Epithelial cell of proximal tubule (primary cell): ENCODE measurements at regions not wholly inside any gene's neighbourhood (a gene's known extent, or its start where the extent isn't known, plus 50 kb on each side); places are given as distances from the start of the nearest gene placed in this dataset.

Experiments
- DNase-seq: peaks from one replicate; pipeline ENCODE4 v3.0.0-alpha.2; 2011; ENCODE audit warnings: low read depth
- H3K4me3 ChIP-seq: 2 replicates; pipeline ENCODE4 v1.5.1; 2011; ENCODE audit warnings: low read depth, mild to moderate bottlenecking, low read length
- CTCF ChIP-seq: conservative IDR thresholded peaks from 2 replicates; pipeline ENCODE4 v1.5.1; 2012; ENCODE audit warnings: low read depth, mild to moderate bottlenecking, low read length

DNA sequence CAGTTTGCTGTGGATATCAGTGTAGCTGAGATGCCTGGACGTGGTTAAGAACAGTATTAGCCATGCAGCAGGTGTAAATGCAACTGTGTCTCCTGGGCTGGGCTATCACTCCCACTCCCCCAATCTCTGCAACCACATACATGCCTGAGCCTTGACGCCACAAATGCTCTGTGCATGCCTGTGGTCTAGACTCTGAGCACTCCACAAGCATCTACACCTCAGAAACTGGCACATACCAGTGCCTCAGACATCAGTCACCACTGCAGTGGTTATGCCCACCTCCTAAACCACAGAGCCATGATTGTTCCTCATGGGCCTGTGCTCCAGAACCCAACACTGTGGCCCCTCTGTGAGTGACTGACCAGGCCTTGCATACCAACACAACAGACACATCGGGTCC lies 226.8 kb upstream of the ALG10 start:
- TF ChIP-seq CTCF: no peak

GRCh38 chr12:33813536-33813935 lies 208.8 kb upstream of the ALG10 start:
- no peak for DNase-seq
- TF ChIP-seq CTCF: no peak
- H3K4me3 ChIP-seq: no peak overlapping the region

More for the DNA sequence above, 226.8 kb upstream of the ALG10 start:
- no peak overlapping the region for H3K4me3 ChIP-seq
- no peak for DNase-seq

DNA sequence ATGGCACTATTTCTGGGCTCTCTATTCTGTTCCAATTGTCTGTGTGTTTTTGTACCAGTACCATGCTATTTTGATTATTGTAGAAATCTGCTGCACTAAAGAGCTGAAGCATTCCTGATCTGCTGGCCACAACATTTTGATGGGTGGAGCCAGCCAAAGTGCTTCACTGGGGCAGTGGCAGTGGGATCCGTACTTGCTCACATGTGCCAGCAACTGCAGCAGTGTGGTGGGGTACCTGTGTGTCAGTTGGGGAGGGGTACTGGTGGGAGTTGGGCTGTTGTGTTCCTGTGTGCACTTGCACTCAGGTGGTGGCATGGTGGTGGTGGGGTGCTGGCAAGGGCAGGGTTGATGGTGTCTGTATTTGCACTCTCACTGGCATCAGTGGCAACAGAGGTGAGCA lies 204.6 kb upstream of the ALG10 start:
- no peak for TF ChIP-seq CTCF
- no peak overlapping the region for H3K4me3 ChIP-seq
- no peak for DNase-seq

GRCh38 chr12:33818313-33818712 lies 204.0 kb upstream of the ALG10 start:
- DNase-seq: no peak
- no peak overlapping the region for H3K4me3 ChIP-seq
- TF ChIP-seq CTCF: no peak

DNA sequence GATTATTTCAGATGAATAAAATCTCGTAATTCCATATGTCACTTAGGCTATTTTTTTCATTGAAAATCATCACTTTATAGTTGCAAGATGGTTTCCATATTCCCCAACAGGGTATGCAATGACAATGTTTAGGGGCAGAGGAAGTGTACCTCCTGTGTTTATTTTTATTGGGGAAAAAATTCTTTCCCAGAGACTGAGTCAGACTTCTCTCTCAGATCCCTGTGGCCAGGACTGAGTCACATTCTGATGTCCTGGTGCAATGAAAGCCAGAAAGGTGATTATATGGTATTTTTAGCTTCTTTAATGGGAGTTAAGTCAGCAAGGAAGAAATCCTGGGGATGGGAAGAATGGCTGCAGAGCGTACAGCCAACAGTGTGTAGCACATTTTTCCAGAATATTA lies 196.9 kb upstream of the ALG10 start:
- H3K4me3 ChIP-seq: no peak overlapping the region
- no peak for TF ChIP-seq CTCF
- no peak for DNase-seq

DNA sequence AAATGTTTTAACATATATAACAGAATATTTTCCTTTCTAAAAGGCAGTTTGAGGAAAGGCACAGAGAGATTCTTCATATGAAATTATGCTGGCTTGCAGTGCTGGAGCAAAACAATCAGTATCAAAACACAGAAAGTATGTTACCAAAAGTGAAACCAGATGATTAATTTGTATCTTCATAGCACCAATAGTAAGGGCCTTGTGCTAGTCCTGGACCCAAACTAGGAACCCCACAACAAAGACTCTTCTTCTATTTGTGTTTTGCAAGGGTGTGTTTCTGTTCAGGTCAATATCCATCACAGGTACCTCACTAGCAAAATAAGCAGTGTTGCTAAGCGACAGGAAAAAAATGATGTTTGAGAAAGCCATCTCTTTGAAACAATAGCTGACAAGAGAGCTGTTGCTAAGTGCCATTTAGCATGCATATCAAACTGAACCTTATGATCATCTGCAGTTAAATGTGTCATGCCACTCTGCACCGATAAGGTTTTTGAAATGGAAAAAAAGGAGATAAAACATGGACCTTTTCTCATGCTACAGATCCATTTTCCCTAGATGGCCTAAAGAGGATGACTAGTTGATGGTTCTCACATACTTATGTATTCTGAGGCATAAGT lies 196.2 kb upstream of the ALG10 start:
- H3K4me3 ChIP-seq: no peak overlapping the region
- no peak for TF ChIP-seq CTCF
- DNase-seq: no peak

- TF ChIP-seq CTCF: no peak
- DNase-seq: no peak
- no peak overlapping the region for H3K4me3 ChIP-seq
Observed at GRCh38 chr12:33828326-33828725, 194.0 kb upstream of the ALG10 start.
